Stimulated activated naive CD8-positive, alpha-beta T cell treated with anti-CD3 and anti-CD28 coated beads, Interleukin-15, amount 100 ng/mL, for 72 hours (primary cell): ENCODE measurements at regions not wholly inside any gene's neighbourhood (a gene's known extent, or its start where the extent isn't known, plus 50 kb on each side); places are given as distances from the start of the nearest gene placed in this dataset.

Experiments
- ATAC-seq: fragments of 150-1000 bp; cut with Tn5 transposase; 2 replicates; pipeline ENCODE4 v1.10.0; 2021; ENCODE audit warnings: mild to moderate bottlenecking, moderate library complexity
- DNase-seq, 2 donors: peaks; one replicate each; pipeline ENCODE4 v3.0.0; 2021 to 2022
- H3K27ac Mint-ChIP-seq, 2 donors: one replicate each; pipeline ENCODE4 v1.8.0; 2022; ENCODE audit warnings: mild to moderate bottlenecking in 2 of 2, mixed read lengths in 2 of 2, moderate library complexity in 2 of 2
- H3K27me3 Mint-ChIP-seq: one replicate; pipeline ENCODE4 v1.8.0; 2022; ENCODE audit warnings: mixed read lengths
- H3K4me1 Mint-ChIP-seq: one replicate; pipeline ENCODE4 v1.8.0; 2022; ENCODE audit warnings: mild to moderate bottlenecking, mixed read lengths
- H3K4me3 Mint-ChIP-seq, 2 donors: one replicate each; pipeline ENCODE4 v1.8.0; 2022; ENCODE audit warnings: mild to moderate bottlenecking in 2 of 2, mixed read lengths in 2 of 2, moderate library complexity in 1 of 2
- H3K9me3 Mint-ChIP-seq, 2 donors: one replicate each; pipeline ENCODE4 v1.8.0; 2022; ENCODE audit warnings: mixed read lengths in 2 of 2

- ATAC-seq (no peak), DNase-seq (no peak)
- Mint-ChIP-seq H3K4me3 (no peak overlapping the region), H3K9me3 (no peaks in the 10 kb centered on the region), H3K27me3 (peaks cover 10% of the 10 kb centered on the region), H3K4me1 (no peaks in the 10 kb centered on the region), H3K27ac (no peak overlapping the region)
These were observed 154.2 kb upstream of the PRMT8 start for GRCh38 chr12:3336606-3337311.

GRCh38 chr12:3337944-3338343 lies 153.1 kb upstream of the PRMT8 start:
- H3K4me1 Mint-ChIP-seq: no peaks in the 10 kb centered on the region
- H3K27me3 Mint-ChIP-seq: peaks cover 22% of the 10 kb centered on the region
- H3K4me3 Mint-ChIP-seq: no peak overlapping the region
- no peaks in the 10 kb centered on the region for H3K9me3 Mint-ChIP-seq
- ATAC-seq (no peak), DNase-seq (no peak)
- H3K27ac Mint-ChIP-seq: no peak overlapping the region

- DNase-seq (no peak), ATAC-seq (no peak)
- H3K27ac Mint-ChIP-seq: no peak overlapping the region
- no peak overlapping the region for H3K4me3 Mint-ChIP-seq
- H3K27me3 Mint-ChIP-seq: peaks cover 31% of the 10 kb centered on the region
- no peaks in the 10 kb centered on the region for H3K4me1 Mint-ChIP-seq
- H3K9me3 Mint-ChIP-seq: no peaks in the 10 kb centered on the region
These were observed 151.8 kb upstream of the PRMT8 start for GRCh38 chr12:3339221-3339620.

- Mint-ChIP-seq H3K9me3 (no peaks in the 10 kb centered on the region), H3K4me1 (no peaks in the 10 kb centered on the region), H3K4me3 (no peak overlapping the region), H3K27me3 (peaks cover 33% of the 10 kb centered on the region), H3K27ac (peak overlapping the region in 1 of 2 donors; percentile 11)
- DNase-seq (no peak), ATAC-seq (no peak)
These were observed 149.4 kb upstream of the PRMT8 start for GRCh38 chr12:3341594-3341993.

GRCh38 chr12:3342051-3342450 lies 149.0 kb upstream of the PRMT8 start:
- DNase-seq (no peak), ATAC-seq (no peak)
- Mint-ChIP-seq H3K4me1 (no peaks in the 10 kb centered on the region), H3K27ac (no peak overlapping the region), H3K27me3 (peaks cover 37% of the 10 kb centered on the region), H3K4me3 (no peak overlapping the region), H3K9me3 (no peaks in the 10 kb centered on the region)

- no peaks in the 10 kb centered on the region for H3K4me1 Mint-ChIP-seq
- H3K4me3 Mint-ChIP-seq: no peak overlapping the region
- no peaks in the 10 kb centered on the region for H3K9me3 Mint-ChIP-seq
- peaks cover 14% of the 10 kb centered on the region for H3K27me3 Mint-ChIP-seq
- no peak overlapping the region for H3K27ac Mint-ChIP-seq
- ATAC-seq: no peak
- DNase-seq: no peak
These were observed 142.9 kb upstream of the PRMT8 start for GRCh38 chr12:3348055-3348454.

- H3K4me3 Mint-ChIP-seq: no peak overlapping the region
- no peaks in the 10 kb centered on the region for H3K9me3 Mint-ChIP-seq
- no peak overlapping the region for H3K27ac Mint-ChIP-seq
- ATAC-seq (no peak), DNase-seq (no peak)
- H3K27me3 Mint-ChIP-seq: peaks cover 6% of the 10 kb centered on the region
- H3K4me1 Mint-ChIP-seq: no peaks in the 10 kb centered on the region
These were observed 140.6 kb upstream of the PRMT8 start for GRCh38 chr12:3350432-3350831.

- no peak overlapping the region for H3K4me3 Mint-ChIP-seq
- DNase-seq (no peak), ATAC-seq (no peak)
- H3K9me3 Mint-ChIP-seq: no peaks in the 10 kb centered on the region
- H3K27me3 Mint-ChIP-seq: peaks cover 3% of the 10 kb centered on the region
- no peak overlapping the region for H3K27ac Mint-ChIP-seq
- H3K4me1 Mint-ChIP-seq: no peaks in the 10 kb centered on the region
These were observed 139.3 kb upstream of the PRMT8 start for GRCh38 chr12:3351731-3352130.

GRCh38 chr12:3352230-3352629 lies 138.8 kb upstream of the PRMT8 start:
- DNase-seq (no peak), ATAC-seq (no peak)
- Mint-ChIP-seq H3K4me1 (no peaks in the 10 kb centered on the region), H3K27me3 (no peaks in the 10 kb centered on the region), H3K27ac (no peak overlapping the region), H3K4me3 (no peak overlapping the region), H3K9me3 (no peaks in the 10 kb centered on the region)

- Mint-ChIP-seq H3K27me3 (no peaks in the 10 kb centered on the region), H3K27ac (no peak overlapping the region), H3K4me1 (no peaks in the 10 kb centered on the region), H3K4me3 (no peak overlapping the region), H3K9me3 (no peaks in the 10 kb centered on the region)
- DNase-seq: no peak
- ATAC-seq: no peak
These were observed 137.4 kb upstream of the PRMT8 start for GRCh38 chr12:3353621-3354020.

GRCh38 chr12:3354586-3354985 lies 136.4 kb upstream of the PRMT8 start:
- no peaks in the 10 kb centered on the region for H3K4me1 Mint-ChIP-seq
- peaks cover 8% of the 10 kb centered on the region for H3K27me3 Mint-ChIP-seq
- H3K4me3 Mint-ChIP-seq: no peak overlapping the region
- DNase-seq: no peak
- H3K9me3 Mint-ChIP-seq: no peaks in the 10 kb centered on the region
- no peak for ATAC-seq
- no peak overlapping the region for H3K27ac Mint-ChIP-seq

GRCh38 chr12:3355378-3355900 lies 135.6 kb upstream of the PRMT8 start:
- no peak overlapping the region for H3K4me3 Mint-ChIP-seq
- ATAC-seq: no peak
- H3K4me1 Mint-ChIP-seq: no peaks in the 10 kb centered on the region
- no peak overlapping the region for H3K27ac Mint-ChIP-seq
- no peaks in the 10 kb centered on the region for H3K9me3 Mint-ChIP-seq
- H3K27me3 Mint-ChIP-seq: peaks cover 8% of the 10 kb centered on the region
- DNase-seq: no peak

- Mint-ChIP-seq H3K27ac (peak overlapping the region in 1 of 2 donors; percentile 48), H3K27me3 (peaks cover 8% of the 10 kb centered on the region), H3K4me1 (no peaks in the 10 kb centered on the region), H3K9me3 (no peaks in the 10 kb centered on the region), H3K4me3 (no peak overlapping the region)
- no peak for DNase-seq
- no peak for ATAC-seq
These were observed 133.0 kb upstream of the PRMT8 start for GRCh38 chr12:3357950-3358525.

- H3K9me3 Mint-ChIP-seq: no peaks in the 10 kb centered on the region
- peaks cover 21% of the 10 kb centered on the region for H3K27me3 Mint-ChIP-seq
- DNase-seq (no peak), ATAC-seq (no peak)
- H3K4me3 Mint-ChIP-seq: no peak overlapping the region
- no peaks in the 10 kb centered on the region for H3K4me1 Mint-ChIP-seq
- no peak overlapping the region for H3K27ac Mint-ChIP-seq
These were observed 131.5 kb upstream of the PRMT8 start for GRCh38 chr12:3359478-3359877.

- Mint-ChIP-seq H3K27ac (no peak overlapping the region), H3K4me1 (no peaks in the 10 kb centered on the region), H3K4me3 (no peak overlapping the region), H3K9me3 (no peaks in the 10 kb centered on the region), H3K27me3 (peaks cover 34% of the 10 kb centered on the region)
- ATAC-seq (no peak), DNase-seq (no peak)
These were observed 129.9 kb upstream of the PRMT8 start for GRCh38 chr12:3361146-3361545.

- H3K4me3 Mint-ChIP-seq: no peak overlapping the region
- DNase-seq: no peak
- ATAC-seq: no peak
- no peak overlapping the region for H3K27ac Mint-ChIP-seq
- H3K27me3 Mint-ChIP-seq: peaks cover 34% of the 10 kb centered on the region
- H3K9me3 Mint-ChIP-seq: no peaks in the 10 kb centered on the region
- no peaks in the 10 kb centered on the region for H3K4me1 Mint-ChIP-seq
These were observed 128.3 kb upstream of the PRMT8 start for GRCh38 chr12:3362737-3363136.

GRCh38 chr12:3363608-3364007 lies 127.4 kb upstream of the PRMT8 start:
- Mint-ChIP-seq H3K27me3 (peaks cover 34% of the 10 kb centered on the region), H3K9me3 (no peaks in the 10 kb centered on the region), H3K27ac (no peak overlapping the region), H3K4me1 (no peaks in the 10 kb centered on the region), H3K4me3 (no peak overlapping the region)
- peak; percentile 33 for ATAC-seq
- no peak for DNase-seq
